Stimulated activated CD4-positive, alpha-beta T cell treated with anti-CD3 and anti-CD28 coated beads, Interleukin-12 subunit alpha, Interleukin-12 subunit beta, amount 100 ng/mL, for 4 hours (primary cell): ENCODE measurements at regions not wholly inside any gene's neighbourhood (a gene's known extent, or its start where the extent isn't known, plus 50 kb on each side); places are given as distances from the start of the nearest gene placed in this dataset.

Source experiments
- DNase-seq: peaks from one replicate; pipeline ENCODE4 v3.0.0-alpha.2; 2020

GRCh38 chr5:42361315-42361688, 61.9 kb upstream of the GHR start:
- DNase-seq = no peak

- no peak for DNase-seq
Measured at GRCh38 chr5:42366051-42366450, 57.2 kb upstream of the GHR start.
